OCI-LY7 (cell line): ENCODE measurements at regions not wholly inside any gene's neighbourhood (a gene's known extent, or its start where the extent isn't known, plus 50 kb on each side); places are given as distances from the start of the nearest gene placed in this dataset.

Source experiments
- BruUV-seq: library from RNA; stranded (reverse); fragments of 400-500 nt; replicated peaks from 2 replicates; lab custom pipeline; 2021; lab: Mats Ljungman, UMichigan
- CTCF ChIA-PET: fragments of 300-600 bp; sonication (Branson Sonifier 250); formaldehyde crosslinking; loops from one replicate; lab custom pipeline; 2022; ENCODE audit warnings: antibody characterized with exemption; ENCODE audit not compliant: unreplicated experiment; lab: Charles Lee
- POLR2A ChIA-PET: fragments of 300-600 bp; sonication (Branson Sonifier 250); formaldehyde crosslinking; loops from one replicate; lab custom pipeline; 2022; ENCODE audit warnings: antibody characterized with exemption; lab: Charles Lee
- DNase-seq: peaks from one replicate; pipeline ENCODE4 v3.0.0-alpha.2; 2015; ENCODE audit warnings: low spot score
- H2AFZ ChIP-seq: fragments of 200-600 bp; sonication (generic), shearing (Covaris generic); 2 replicates; pipeline ENCODE4 v1.6.1; 2014; ENCODE audit warnings: mild to moderate bottlenecking, antibody characterized with exemption, low read length, moderate library complexity
- H3K27ac ChIP-seq: fragments of 200-600 bp; sonication (generic); 2 replicates; pipeline ENCODE4 v1.5.1; 2014; ENCODE audit warnings: mixed run types, low read depth, mild to moderate bottlenecking, moderate library complexity, low read length, inconsistent platforms; ENCODE audit not compliant: poor library complexity, severe bottlenecking
- H3K36me3 ChIP-seq: fragments of 200-600 bp; sonication (generic); 2 replicates; pipeline ENCODE4 v1.6.1; 2014; ENCODE audit warnings: mild to moderate bottlenecking, antibody characterized with exemption, low read length, moderate library complexity, mixed read lengths; ENCODE audit not compliant: insufficient read depth
- H3K4me1 ChIP-seq: fragments of 200-600 bp; sonication (generic); 2 replicates; pipeline ENCODE4 v1.5.1; 2014; ENCODE audit warnings: mild to moderate bottlenecking, low read length; ENCODE audit not compliant: insufficient read depth, poor library complexity, severe bottlenecking
- H3K4me2 ChIP-seq: fragments of 200-600 bp; sonication (generic); 2 replicates; pipeline ENCODE4 v1.6.1; 2014; ENCODE audit warnings: mild to moderate bottlenecking, low read length
- H3K4me3 ChIP-seq: fragments of 200-600 bp; sonication (generic); 2 replicates; pipeline ENCODE4 v1.5.1; 2014; ENCODE audit warnings: mild to moderate bottlenecking, low read depth, low read length; ENCODE audit not compliant: poor library complexity, severe bottlenecking
- H3K79me2 ChIP-seq: fragments of 200-600 bp; sonication (generic); 2 replicates; pipeline ENCODE4 v1.6.1; 2016; ENCODE audit warnings: low read depth, mild to moderate bottlenecking, low read length, moderate library complexity, mixed read lengths; ENCODE audit not compliant: insufficient read depth
- H3K9me2 ChIP-seq: fragments of 200-600 bp; sonication (generic); 2 replicates; pipeline ENCODE4 v1.6.1; 2016; ENCODE audit warnings: mild to moderate bottlenecking, low read length, mixed read lengths; ENCODE audit not compliant: insufficient read depth
- H3K9me3 ChIP-seq: fragments of 200-600 bp; sonication (generic); 2 replicates; pipeline ENCODE4 v1.6.1; 2014; ENCODE audit warnings: mild to moderate bottlenecking, mixed run types, low read length, mixed read lengths
- H4K20me1 ChIP-seq: fragments of 200-600 bp; sonication (generic); 2 replicates; pipeline ENCODE4 v1.6.1; 2014; ENCODE audit warnings: mild to moderate bottlenecking, antibody characterized with exemption, low read length, moderate library complexity, mixed read lengths; ENCODE audit not compliant: insufficient read depth
- CTCF ChIP-seq: fragments of 200-600 bp; sonication (generic); conservative IDR thresholded peaks from 2 replicates; pipeline ENCODE4 v1.5.1; 2014; ENCODE audit warnings: mild to moderate bottlenecking, antibody characterized with exemption, low read length, moderate library complexity, mixed read lengths
- EZH2phosphoT487 ChIP-seq: fragments of 200-600 bp; sonication (generic); IDR thresholded peaks from 2 replicates; pipeline ENCODE4 v1.6.1; 2018; ENCODE audit warnings: low read depth, borderline replicate concordance, mild to moderate bottlenecking, mixed run types, antibody characterized with exemption, low read length, moderate library complexity, mixed read lengths
- intact Hi-C: fragments of 100-400 bp; cut with micrococcal nuclease; formaldehyde crosslinking; loops from one replicate; pipeline ENCODE4 v1.10.0; 2022; ENCODE audit not compliant: unreplicated experiment

- Histone ChIP-seq H3K4me1 (no peaks in the 10 kb centered on the region), H3K36me3 (no peaks in the 10 kb centered on the region), H3K9me2 (no peaks in the 10 kb centered on the region), H3K9me3 (no peaks in the 10 kb centered on the region), H3K27ac (no peak overlapping the region), H3K4me2 (no peak overlapping the region), H4K20me1 (no peaks in the 10 kb centered on the region), H3K4me3 (no peak overlapping the region), H3K79me2 (no peaks in the 10 kb centered on the region), H2AFZ (no peak overlapping the region)
- no TSS peak for BruUV-seq
- intact Hi-C loops: no loop called here
- ChIA-PET CTCF (no interaction called here), POLR2A (no interaction called here)
- no peak for DNase-seq
- TF ChIP-seq EZH2phosphoT487 (no peak), CTCF (no peak)
These were observed 382.1 kb downstream of the MN1 start for GRCh38 chr22:27419473-27419872.

DNA sequence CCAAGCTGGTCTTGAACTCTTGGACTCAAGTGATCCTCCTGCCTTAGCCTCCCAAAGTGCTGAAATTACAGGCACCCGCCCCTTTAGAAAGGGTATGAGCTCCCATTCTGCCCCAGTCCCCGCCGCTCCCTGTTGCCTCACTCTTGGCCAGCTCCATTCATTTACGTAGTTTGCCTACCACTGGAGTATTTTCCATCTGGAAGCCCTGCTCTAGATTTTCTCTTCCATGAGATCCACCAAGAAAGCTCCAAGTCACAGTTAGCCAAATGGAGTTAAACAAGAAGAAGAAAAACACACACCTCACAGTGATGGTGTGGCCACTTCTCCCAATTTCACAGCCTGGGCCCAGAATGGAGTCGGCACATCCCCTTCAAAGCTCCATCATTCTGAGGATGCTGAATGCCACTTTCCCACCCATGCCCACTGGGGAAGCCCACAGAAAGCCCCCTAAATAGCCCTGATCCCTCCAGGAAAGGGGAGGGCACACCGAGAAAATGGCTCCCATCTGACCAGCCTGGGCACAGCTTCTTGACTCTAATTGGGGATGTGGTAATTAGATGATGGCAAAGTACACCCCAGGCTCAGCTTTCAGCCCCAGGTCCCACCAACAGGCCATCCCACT is 381.2 kb downstream of the MN1 start:
- ChIA-PET POLR2A (interaction anchor here (1.1 kb wide), 1 partner anchor 37 kb away, joined by 3 read pairs; no protein-coding TSS in a partner anchor), CTCF (no interaction called here)
- no peak overlapping the region for H3K4me2 ChIP-seq

More for the DNA sequence above, 381.2 kb downstream of the MN1 start:
- H3K4me1 ChIP-seq: no peaks in the 10 kb centered on the region
- no peak overlapping the region for H3K27ac ChIP-seq
- H3K36me3 ChIP-seq: no peaks in the 10 kb centered on the region
- intact Hi-C loops: no loop called here
- no peak overlapping the region for H2AFZ ChIP-seq
- BruUV-seq: no TSS peak
- H3K9me3 ChIP-seq: no peaks in the 10 kb centered on the region
- TF ChIP-seq EZH2phosphoT487 (no peak), CTCF (no peak)
- no peak for DNase-seq
- H4K20me1 ChIP-seq: no peaks in the 10 kb centered on the region
- H3K79me2 ChIP-seq: no peaks in the 10 kb centered on the region
- no peak overlapping the region for H3K4me3 ChIP-seq
- H3K9me2 ChIP-seq: no peaks in the 10 kb centered on the region
